Spleen (tissue), 7 donors: ENCODE measurements at regions not wholly inside any gene's neighbourhood (a gene's known extent, or its start where the extent isn't known, plus 50 kb on each side); places are given as distances from the start of the nearest gene placed in this dataset.

Experiments
- CTCF ChIP-seq, 11 experiments: fragments of 200-600 bp in 7 of 11; fragments of 450-650 bp in 4 of 11; sonication (generic) in 4 of 11; IDR thresholded peaks in 8 of 11; conservative IDR thresholded peaks in 3 of 11; 1 replicate in 7 of 11; 2 replicates in 4 of 11; pipeline versions ENCODE4 v1.4.0 to v1.8.0; 2016 to 2021; ENCODE audit warnings: antibody characterized with exemption in 11 of 11, inconsistent platforms in 4 of 11, mild to moderate bottlenecking in 1 of 11
- POLR2A ChIP-seq, 3 donors: fragments of 450-650 bp; IDR thresholded peaks; one replicate each; pipeline ENCODE4 v1.5.1; 2017; ENCODE audit warnings: antibody characterized with exemption in 3 of 3, mild to moderate bottlenecking in 1 of 3
- POLR2AphosphoS5 ChIP-seq, 3 donors: sonication (generic); formaldehyde crosslinking; IDR thresholded peaks; one replicate each; pipeline ENCODE4 v1.5.1; 2017; ENCODE audit warnings: antibody characterized with exemption in 3 of 3
- donor health status: DM: no; HTN: no; CAD: no; lungs with moderate emphysema.
- donor health status: DM: no; HTN: no; CAD: no.
- donor health status: DM: no; HTN: no; CAD: no.

GRCh38 chr5:125041798-125042197, 295.4 kb upstream of the ZNF608 start:
- TF ChIP-seq CTCF (IDR thresholded peaks at IDR 0.05 in 8 of 11, conservative IDR thresholded peaks at IDR 0.05 in 3 of 11) (no peak), POLR2A (IDR thresholded peaks at IDR 0.05) (no peak), POLR2AphosphoS5 (IDR thresholded peaks at IDR 0.05) (no peak)
